HepG2 (cell line): ENCODE measurements at regions not wholly inside any gene's neighbourhood (a gene's known extent, or its start where the extent isn't known, plus 50 kb on each side); places are given as distances from the start of the nearest gene placed in this dataset.

Experiments used
- ARHGAP35 ChIP-seq: sonication (generic); formaldehyde crosslinking; IDR thresholded peaks from 2 replicates; pipeline ENCODE4 v1.9.0; 2022; ENCODE audit warnings: mild to moderate bottlenecking, inconsistent platforms, moderate library complexity, missing genetic modification reagents, borderline replicate concordance
- ARNT2 ChIP-seq: sonication (generic); formaldehyde crosslinking; IDR thresholded peaks from 2 replicates; pipeline ENCODE4 v1.8.0; 2022; ENCODE audit warnings: mild to moderate bottlenecking, low read depth, missing genetic modification reagents, moderate library complexity
- ATF2 ChIP-seq: sonication (generic); formaldehyde crosslinking; IDR thresholded peaks from 2 replicates; pipeline ENCODE4 v1.4.0; 2020; ENCODE audit warnings: missing genetic modification reagents
- CENPX ChIP-seq: sonication (generic); formaldehyde crosslinking; IDR thresholded peaks from 2 replicates; pipeline ENCODE4 v1.9.0; 2021; ENCODE audit warnings: mild to moderate bottlenecking, missing genetic modification reagents, moderate library complexity
- DMAP1 ChIP-seq: IDR thresholded peaks from 2 replicates; pipeline ENCODE4 v1.6.1; 2016
- DR1 ChIP-seq: sonication (generic); formaldehyde crosslinking; IDR thresholded peaks from 2 replicates; pipeline ENCODE4 v1.8.0; 2021; ENCODE audit warnings: mild to moderate bottlenecking, missing genetic modification reagents, inconsistent platforms
- ELF3 ChIP-seq: IDR thresholded peaks from 2 replicates; pipeline ENCODE4 v1.6.1; 2016; ENCODE audit warnings: missing genetic modification reagents, missing compliant biosample characterization
- EP300 ChIP-seq, 3 experiments: sonication (generic) in 1 of 3; formaldehyde crosslinking in 1 of 3; IDR thresholded peaks; 2 replicates each; pipeline versions ENCODE4 v1.5.1 to v1.6.1; 2011 to 2020; ENCODE audit warnings: low read depth in 2 of 3, low read length in 2 of 3, borderline replicate concordance in 1 of 3, improper control_type of control experiment in 1 of 3, mild to moderate bottlenecking in 1 of 3, missing genetic modification reagents in 1 of 3, moderate library complexity in 1 of 3
- JDP2 ChIP-seq: sonication (generic); formaldehyde crosslinking; IDR thresholded peaks from 2 replicates; pipeline ENCODE4 v1.8.1; 2022; ENCODE audit warnings: missing genetic modification reagents, borderline replicate concordance
- TEAD3 ChIP-seq: optimal IDR thresholded peaks from 2 replicates; pipeline ENCODE3; 2016; ENCODE audit warnings: borderline replicate concordance
- TOPORS ChIP-seq: sonication (generic); formaldehyde crosslinking; IDR thresholded peaks from 2 replicates; pipeline ENCODE4 v1.8.0; 2023; ENCODE audit warnings: mild to moderate bottlenecking, missing genetic modification reagents
- ZFP82 ChIP-seq: sonication (generic); formaldehyde crosslinking; IDR thresholded peaks from 2 replicates; pipeline ENCODE4 v1.5.1; 2020; ENCODE audit warnings: mild to moderate bottlenecking, missing genetic modification reagents, borderline replicate concordance
- ZNF160 ChIP-seq: sonication (generic); formaldehyde crosslinking; IDR thresholded peaks from 2 replicates; pipeline ENCODE4 v1.8.0; 2022; ENCODE audit warnings: mild to moderate bottlenecking, inconsistent platforms, missing genetic modification reagents
- ZNF430 ChIP-seq: sonication (generic); formaldehyde crosslinking; IDR thresholded peaks from 2 replicates; pipeline ENCODE4 v1.9.0; 2021; ENCODE audit warnings: mild to moderate bottlenecking, missing genetic modification reagents
- ZNF777 ChIP-seq: sonication (generic); formaldehyde crosslinking; IDR thresholded peaks from 2 replicates; pipeline ENCODE4 v1.4.0; 2020; ENCODE audit warnings: missing genetic modification reagents
- ZNF891 ChIP-seq: sonication (generic); formaldehyde crosslinking; IDR thresholded peaks from 2 replicates; pipeline ENCODE4 v1.5.0; 2020; ENCODE audit warnings: mild to moderate bottlenecking, missing genetic modification reagents
- TF ChIP-seq, protein P1 (sequence below): sonication (generic); formaldehyde crosslinking; IDR thresholded peaks from 2 replicates; pipeline ENCODE4 v1.4.0; 2020; ENCODE audit warnings: mild to moderate bottlenecking, missing genetic modification reagents
- TF ChIP-seq, protein P2 (sequence below): IDR thresholded peaks from 2 replicates; pipeline ENCODE4 v1.6.1; 2016
- TF ChIP-seq, protein P3 (sequence below): sonication (generic); formaldehyde crosslinking; IDR thresholded peaks from 2 replicates; pipeline ENCODE4 v1.4.0; 2020; ENCODE audit warnings: missing genetic modification reagents
- TF ChIP-seq, protein P4 (sequence below): sonication (generic); formaldehyde crosslinking; IDR thresholded peaks from 2 replicates; pipeline ENCODE4 v1.4.0; 2020; ENCODE audit warnings: mild to moderate bottlenecking, missing genetic modification reagents
- TF ChIP-seq, protein P5 (sequence below): sonication (generic); formaldehyde crosslinking; IDR thresholded peaks from 2 replicates; pipeline ENCODE4 v1.4.0; 2020; ENCODE audit warnings: missing genetic modification reagents

GRCh38 chr15:62439543-62440016, 274.5 kb upstream of the C2CD4B start (continued):
- TF ChIP-seq DR1 (CRISPR knock-in tag) (no peak), DMAP1 (CRISPR knock-in tag) (no peak), ZNF891 (CRISPR knock-in tag) (no peak), ARNT2 (CRISPR knock-in tag) (no peak), ZFP82 (no peak), ZNF430 (CRISPR knock-in tag) (no peak), ELF3 (CRISPR knock-in tag) (no peak), ZNF777 (CRISPR knock-in tag) (no peak), CENPX (CRISPR knock-in tag) (no peak), TEAD3 (CRISPR knock-in tag) (peak; percentile 68), ARHGAP35 (no peak), JDP2 (CRISPR knock-in tag) (no peak), ZNF160 (no peak), TOPORS (CRISPR knock-in tag) (no peak), EP300 (IDR thresholded peaks at IDR 0.05; ENCODE audit: low read depth in 2 of 2, low read length in 2 of 2) (peak in 1 of 2 experiments; percentile 63; a peak in 1 of 4 replicates), EP300 (CRISPR knock-in tag; IDR thresholded peaks at IDR 0.05; ENCODE audit: borderline replicate concordance) (no peak), ATF2 (CRISPR knock-in tag) (0 out of 2 replicates have a peak, but pooled peaks have one; percentile 31)
- TF ChIP-seq, protein P1, sequence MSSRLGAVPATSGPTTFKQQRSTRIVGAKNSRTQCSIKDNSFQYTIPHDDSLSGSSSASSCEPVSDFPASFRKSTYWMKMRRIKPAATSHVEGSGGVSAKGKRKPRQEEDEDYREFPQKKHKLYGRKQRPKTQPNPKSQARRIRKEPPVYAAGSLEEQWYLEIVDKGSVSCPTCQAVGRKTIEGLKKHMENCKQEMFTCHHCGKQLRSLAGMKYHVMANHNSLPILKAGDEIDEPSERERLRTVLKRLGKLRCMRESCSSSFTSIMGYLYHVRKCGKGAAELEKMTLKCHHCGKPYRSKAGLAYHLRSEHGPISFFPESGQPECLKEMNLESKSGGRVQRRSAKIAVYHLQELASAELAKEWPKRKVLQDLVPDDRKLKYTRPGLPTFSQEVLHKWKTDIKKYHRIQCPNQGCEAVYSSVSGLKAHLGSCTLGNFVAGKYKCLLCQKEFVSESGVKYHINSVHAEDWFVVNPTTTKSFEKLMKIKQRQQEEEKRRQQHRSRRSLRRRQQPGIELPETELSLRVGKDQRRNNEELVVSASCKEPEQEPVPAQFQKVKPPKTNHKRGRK, result no peak
- TF ChIP-seq, protein P2, sequence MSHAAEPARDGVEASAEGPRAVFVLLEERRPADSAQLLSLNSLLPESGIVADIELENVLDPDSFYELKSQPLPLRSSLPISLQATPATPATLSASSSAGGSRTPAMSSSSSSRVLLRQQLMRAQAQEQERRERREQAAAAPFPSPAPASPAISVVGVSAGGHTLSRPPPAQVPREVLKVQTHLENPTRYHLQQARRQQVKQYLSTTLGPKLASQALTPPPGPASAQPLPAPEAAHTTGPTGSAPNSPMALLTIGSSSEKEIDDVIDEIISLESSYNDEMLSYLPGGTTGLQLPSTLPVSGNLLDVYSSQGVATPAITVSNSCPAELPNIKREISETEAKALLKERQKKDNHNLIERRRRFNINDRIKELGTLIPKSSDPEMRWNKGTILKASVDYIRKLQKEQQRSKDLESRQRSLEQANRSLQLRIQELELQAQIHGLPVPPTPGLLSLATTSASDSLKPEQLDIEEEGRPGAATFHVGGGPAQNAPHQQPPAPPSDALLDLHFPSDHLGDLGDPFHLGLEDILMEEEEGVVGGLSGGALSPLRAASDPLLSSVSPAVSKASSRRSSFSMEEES, result no peak
- TF ChIP-seq, protein P3, sequence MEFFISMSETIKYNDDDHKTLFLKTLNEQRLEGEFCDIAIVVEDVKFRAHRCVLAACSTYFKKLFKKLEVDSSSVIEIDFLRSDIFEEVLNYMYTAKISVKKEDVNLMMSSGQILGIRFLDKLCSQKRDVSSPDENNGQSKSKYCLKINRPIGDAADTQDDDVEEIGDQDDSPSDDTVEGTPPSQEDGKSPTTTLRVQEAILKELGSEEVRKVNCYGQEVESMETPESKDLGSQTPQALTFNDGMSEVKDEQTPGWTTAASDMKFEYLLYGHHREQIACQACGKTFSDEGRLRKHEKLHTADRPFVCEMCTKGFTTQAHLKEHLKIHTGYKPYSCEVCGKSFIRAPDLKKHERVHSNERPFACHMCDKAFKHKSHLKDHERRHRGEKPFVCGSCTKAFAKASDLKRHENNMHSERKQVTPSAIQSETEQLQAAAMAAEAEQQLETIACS, result no peak
- TF ChIP-seq, protein P4, sequence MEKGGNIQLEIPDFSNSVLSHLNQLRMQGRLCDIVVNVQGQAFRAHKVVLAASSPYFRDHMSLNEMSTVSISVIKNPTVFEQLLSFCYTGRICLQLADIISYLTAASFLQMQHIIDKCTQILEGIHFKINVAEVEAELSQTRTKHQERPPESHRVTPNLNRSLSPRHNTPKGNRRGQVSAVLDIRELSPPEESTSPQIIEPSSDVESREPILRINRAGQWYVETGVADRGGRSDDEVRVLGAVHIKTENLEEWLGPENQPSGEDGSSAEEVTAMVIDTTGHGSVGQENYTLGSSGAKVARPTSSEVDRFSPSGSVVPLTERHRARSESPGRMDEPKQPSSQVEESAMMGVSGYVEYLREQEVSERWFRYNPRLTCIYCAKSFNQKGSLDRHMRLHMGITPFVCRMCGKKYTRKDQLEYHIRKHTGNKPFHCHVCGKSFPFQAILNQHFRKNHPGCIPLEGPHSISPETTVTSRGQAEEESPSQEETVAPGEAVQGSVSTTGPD (CRISPR knock-in tag), result peak; percentile 86
- TF ChIP-seq, protein P5, sequence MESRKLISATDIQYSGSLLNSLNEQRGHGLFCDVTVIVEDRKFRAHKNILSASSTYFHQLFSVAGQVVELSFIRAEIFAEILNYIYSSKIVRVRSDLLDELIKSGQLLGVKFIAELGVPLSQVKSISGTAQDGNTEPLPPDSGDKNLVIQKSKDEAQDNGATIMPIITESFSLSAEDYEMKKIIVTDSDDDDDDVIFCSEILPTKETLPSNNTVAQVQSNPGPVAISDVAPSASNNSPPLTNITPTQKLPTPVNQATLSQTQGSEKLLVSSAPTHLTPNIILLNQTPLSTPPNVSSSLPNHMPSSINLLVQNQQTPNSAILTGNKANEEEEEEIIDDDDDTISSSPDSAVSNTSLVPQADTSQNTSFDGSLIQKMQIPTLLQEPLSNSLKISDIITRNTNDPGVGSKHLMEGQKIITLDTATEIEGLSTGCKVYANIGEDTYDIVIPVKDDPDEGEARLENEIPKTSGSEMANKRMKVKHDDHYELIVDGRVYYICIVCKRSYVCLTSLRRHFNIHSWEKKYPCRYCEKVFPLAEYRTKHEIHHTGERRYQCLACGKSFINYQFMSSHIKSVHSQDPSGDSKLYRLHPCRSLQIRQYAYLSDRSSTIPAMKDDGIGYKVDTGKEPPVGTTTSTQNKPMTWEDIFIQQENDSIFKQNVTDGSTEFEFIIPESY (CRISPR knock-in tag), result no peak
